Retinal pigment epithelial cell (primary cell): ENCODE measurements at regions not wholly inside any gene's neighbourhood (a gene's known extent, or its start where the extent isn't known, plus 50 kb on each side); places are given as distances from the start of the nearest gene placed in this dataset.
A peak's percentile ranks its signal among the peaks of the same experiment; 100 is the strongest.

Experiments used
- DNase-seq: peaks from one replicate; pipeline ENCODE4 v3.0.0-alpha.2; 2010; ENCODE audit warnings: low read depth
- H3K4me3 ChIP-seq: 2 replicates; pipeline ENCODE4 v1.5.1; 2011; ENCODE audit warnings: mild to moderate bottlenecking, low read length, control low read depth, moderate library complexity
- TF ChIP-seq, protein P1 (sequence below): conservative IDR thresholded peaks from 2 replicates; pipeline ENCODE4 v1.5.1; 2011; ENCODE audit warnings: low read depth, low read length, control low read depth, inconsistent platforms

- H3K4me3 ChIP-seq = no peak overlapping the region
- TF ChIP-seq, protein P1, sequence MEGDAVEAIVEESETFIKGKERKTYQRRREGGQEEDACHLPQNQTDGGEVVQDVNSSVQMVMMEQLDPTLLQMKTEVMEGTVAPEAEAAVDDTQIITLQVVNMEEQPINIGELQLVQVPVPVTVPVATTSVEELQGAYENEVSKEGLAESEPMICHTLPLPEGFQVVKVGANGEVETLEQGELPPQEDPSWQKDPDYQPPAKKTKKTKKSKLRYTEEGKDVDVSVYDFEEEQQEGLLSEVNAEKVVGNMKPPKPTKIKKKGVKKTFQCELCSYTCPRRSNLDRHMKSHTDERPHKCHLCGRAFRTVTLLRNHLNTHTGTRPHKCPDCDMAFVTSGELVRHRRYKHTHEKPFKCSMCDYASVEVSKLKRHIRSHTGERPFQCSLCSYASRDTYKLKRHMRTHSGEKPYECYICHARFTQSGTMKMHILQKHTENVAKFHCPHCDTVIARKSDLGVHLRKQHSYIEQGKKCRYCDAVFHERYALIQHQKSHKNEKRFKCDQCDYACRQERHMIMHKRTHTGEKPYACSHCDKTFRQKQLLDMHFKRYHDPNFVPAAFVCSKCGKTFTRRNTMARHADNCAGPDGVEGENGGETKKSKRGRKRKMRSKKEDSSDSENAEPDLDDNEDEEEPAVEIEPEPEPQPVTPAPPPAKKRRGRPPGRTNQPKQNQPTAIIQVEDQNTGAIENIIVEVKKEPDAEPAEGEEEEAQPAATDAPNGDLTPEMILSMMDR = no peak
- DNase-seq = no peak
Observed at GRCh38 chr9:27856054-27856453, 282.8 kb upstream of the C9orf72 start.

DNA sequence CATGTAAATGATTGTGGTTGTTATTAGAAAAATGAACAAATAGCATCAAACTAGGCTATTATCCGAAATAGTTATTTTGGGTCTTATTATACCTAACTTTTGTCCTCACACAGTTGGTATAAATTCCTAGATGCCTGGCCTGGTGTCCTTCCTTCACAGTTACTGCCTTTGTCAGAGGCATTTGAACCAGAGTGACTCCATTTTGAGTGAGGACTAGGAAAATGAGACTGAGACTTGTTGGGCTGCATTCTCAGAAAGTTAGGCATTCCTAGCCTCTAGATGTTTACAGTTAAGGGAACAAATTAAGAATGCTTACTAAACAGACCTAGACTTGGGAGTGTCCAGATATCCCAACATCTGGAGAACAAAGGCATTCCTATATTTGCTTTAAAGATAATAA is 283.5 kb upstream of the C9orf72 start:
- H3K4me3 ChIP-seq = no peak overlapping the region
- TF ChIP-seq, protein P1 = no peak
- DNase-seq = no peak

DNA sequence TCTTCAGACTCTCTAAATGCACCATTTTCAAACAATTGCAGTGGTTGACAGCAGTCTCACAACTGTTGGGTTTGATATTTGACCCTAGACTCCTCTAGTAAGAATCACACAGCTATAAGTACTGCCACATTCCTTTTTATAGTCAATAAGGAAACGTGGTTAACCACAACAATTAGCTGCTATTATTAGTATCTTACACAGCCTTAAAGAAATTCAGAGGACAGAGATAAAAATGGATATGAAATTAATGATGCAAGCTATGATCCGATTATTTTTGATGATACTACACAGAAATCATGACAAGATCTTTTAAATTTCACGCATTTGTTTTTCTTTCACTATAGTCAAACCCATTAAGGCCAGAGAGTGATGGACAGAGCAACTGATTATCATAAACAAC is 288.6 kb upstream of the C9orf72 start:
- no peak for DNase-seq
- no peak overlapping the region for H3K4me3 ChIP-seq
- TF ChIP-seq, protein P1 = no peak

DNA sequence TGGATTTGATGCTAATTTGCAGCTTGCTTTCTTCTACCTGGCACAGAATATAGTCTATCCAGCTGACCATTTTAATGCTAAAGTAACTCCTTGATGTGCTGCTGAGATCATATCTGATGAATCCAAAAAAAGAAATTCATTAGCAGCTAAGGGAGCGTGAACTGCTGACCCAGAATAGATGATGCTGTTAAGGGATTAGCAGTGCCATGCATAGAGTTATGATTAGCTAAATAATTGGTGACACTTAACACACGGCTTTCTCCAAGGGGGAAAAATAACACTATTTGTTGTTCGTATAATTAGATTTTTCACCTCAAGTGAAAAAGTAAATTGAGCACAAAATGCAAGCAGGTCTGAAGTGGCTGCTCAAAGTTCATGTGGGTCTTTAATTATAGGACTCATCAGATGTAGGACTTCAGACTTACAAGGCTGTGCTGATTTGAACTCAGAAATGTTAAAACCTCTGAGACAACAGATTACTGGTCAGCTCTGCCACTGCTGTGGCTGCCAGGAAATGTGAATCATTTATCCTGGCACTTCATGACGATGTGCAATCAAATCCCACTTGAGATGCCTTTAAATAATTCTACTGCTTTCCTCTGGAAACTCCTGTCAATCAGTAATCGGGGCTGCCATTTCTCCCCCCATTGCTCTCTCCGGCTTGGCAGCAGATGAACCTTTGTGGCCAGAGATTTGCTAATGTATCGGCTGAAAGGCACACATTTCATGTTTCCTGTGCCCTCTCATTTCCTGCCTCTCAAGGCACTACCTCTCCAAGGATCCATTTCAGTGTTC is 291.6 kb upstream of the C9orf72 start:
- peak; percentile 94 for DNase-seq
- TF ChIP-seq, protein P1 = no peak
- no peak overlapping the region for H3K4me3 ChIP-seq

- H3K4me3 ChIP-seq = no peak overlapping the region
- TF ChIP-seq, protein P1 = no peak
- DNase-seq = no peak
Observed at GRCh38 chr9:27866741-27867140, 293.5 kb upstream of the C9orf72 start.

DNA sequence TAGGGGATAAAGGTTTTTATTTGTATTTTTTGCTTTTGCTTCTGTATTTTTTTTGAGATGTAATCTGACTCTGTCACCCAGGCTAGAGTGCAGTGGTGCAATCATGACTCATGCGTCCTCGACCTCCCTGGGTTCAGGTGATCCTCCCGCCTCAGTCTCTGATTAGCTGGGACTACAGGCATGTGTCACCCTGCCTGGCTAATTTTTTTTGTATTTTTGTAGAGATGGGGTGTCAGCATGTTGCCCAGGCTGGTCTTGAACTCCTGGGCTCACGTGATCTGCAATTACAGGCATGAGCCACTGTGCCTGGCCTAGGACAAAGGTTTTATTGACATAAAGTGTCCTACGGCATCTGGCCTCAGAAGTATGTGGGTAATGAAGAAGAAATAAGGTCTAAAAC is 297.1 kb upstream of the C9orf72 start:
- no peak overlapping the region for H3K4me3 ChIP-seq
- no peak for DNase-seq
- TF ChIP-seq, protein P1 = no peak

DNA sequence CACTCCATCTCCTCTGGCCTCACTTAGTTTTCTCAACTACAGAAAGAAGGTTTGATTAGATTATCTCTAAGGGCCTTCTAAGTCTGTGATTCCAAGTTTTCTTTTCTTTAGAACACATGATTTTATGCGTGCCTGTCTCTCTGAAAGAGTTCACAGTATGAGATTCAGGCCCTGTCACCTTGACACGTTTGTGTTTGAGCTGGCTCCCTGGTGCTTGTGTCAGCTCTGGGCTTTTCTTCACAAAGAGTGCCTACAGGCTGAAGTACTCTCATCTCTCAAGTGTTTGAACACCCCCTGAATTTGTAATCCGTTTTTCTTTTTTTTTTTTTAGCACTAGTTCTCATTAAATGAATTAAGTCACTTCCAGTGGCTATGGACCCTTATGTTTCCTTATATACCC is 306.9 kb upstream of the C9orf72 start:
- TF ChIP-seq, protein P1 = no peak
- no peak for DNase-seq
- H3K4me3 ChIP-seq = no peak overlapping the region
